ENCODE measurements at regions not wholly inside any gene's neighbourhood (a gene's known extent, or its start where the extent isn't known, plus 50 kb on each side); places are given as distances from the start of the nearest gene placed in this dataset.

GRCh38 chr6:140009286-140009685 is 634.8 kb upstream of the CITED2 start:
- TF ChIP-seq CTCF (IDR thresholded peaks at IDR 0.05) (no peak), ZFX (IDR thresholded peaks at IDR 0.05; ENCODE audit: borderline replicate concordance) (no peak)
